Neutrophil (primary cell): ENCODE measurements at regions not wholly inside any gene's neighbourhood (a gene's known extent, or its start where the extent isn't known, plus 50 kb on each side); places are given as distances from the start of the nearest gene placed in this dataset.

Experiments used
- H3K27ac ChIP-seq: fragments of 200-600 bp; sonication (generic); 2 replicates; pipeline ENCODE4 v1.5.1; 2016; ENCODE audit warnings: mild to moderate bottlenecking, moderate library complexity
- H3K27me3 ChIP-seq: fragments of 200-600 bp; sonication (generic); 2 replicates; pipeline ENCODE4 v1.6.0; 2016; ENCODE audit warnings: mild to moderate bottlenecking
- H3K36me3 ChIP-seq: fragments of 200-600 bp; sonication (generic); 2 replicates; pipeline ENCODE4 v1.5.1; 2017
- H3K4me1 ChIP-seq, 2 experiments: fragments of 200-600 bp in 1 of 2; sonication (generic) in 1 of 2; 1 replicate in 1 of 2; 2 replicates in 1 of 2; pipeline versions ENCODE4 v1.5.1 to v1.6.1; 2013 to 2016; ENCODE audit warnings: low read depth in 1 of 2, low read length in 1 of 2, mild to moderate bottlenecking in 1 of 2, moderate library complexity in 1 of 2; ENCODE audit not compliant: control insufficient read depth in 1 of 2, insufficient read depth in 1 of 2
- H3K4me3 ChIP-seq, 2 experiments: fragments of 200-600 bp in 1 of 2; sonication (generic) in 1 of 2; 1 replicate in 1 of 2; 2 replicates in 1 of 2; pipeline ENCODE4 v1.5.1; 2013 to 2016; ENCODE audit warnings: low read depth in 1 of 2, low read length in 1 of 2, mild to moderate bottlenecking in 1 of 2, moderate library complexity in 1 of 2
- H3K9me3 ChIP-seq: fragments of 200-600 bp; sonication (generic); 2 replicates; pipeline ENCODE4 v1.5.1; 2016
- CTCF ChIP-seq: fragments of 200-600 bp; sonication (generic); IDR thresholded peaks from 2 replicates; pipeline ENCODE4 v1.5.1; 2016; ENCODE audit warnings: antibody characterized with exemption

- H3K27me3 ChIP-seq, result no peaks in the 10 kb centered on the region
These were observed 254.4 kb downstream of the OPA1 start for GRCh38 chr3:193847402-193847801.

GRCh38 chr3:193848547-193848946 is 255.5 kb downstream of the OPA1 start:
- Histone ChIP-seq H3K36me3 (no peaks in the 10 kb centered on the region), H3K27me3 (no peaks in the 10 kb centered on the region), H3K4me3 (no peak overlapping the region), H3K4me1 (peaks cover 6 to 7% of the 10 kb centered on the region in 2 experiments), H3K9me3 (no peaks in the 10 kb centered on the region), H3K27ac (no peak overlapping the region)
- no peak for TF ChIP-seq CTCF

More at GRCh38 chr3:193847402-193847801, 254.4 kb downstream of the OPA1 start:
- H3K4me3 ChIP-seq, result no peak overlapping the region
- TF ChIP-seq CTCF, result no peak
- no peak overlapping the region for H3K27ac ChIP-seq
- no peaks in the 10 kb centered on the region for H3K9me3 ChIP-seq
- H3K36me3 ChIP-seq, result no peaks in the 10 kb centered on the region
- peaks cover 7 to 13% of the 10 kb centered on the region in 2 experiments for H3K4me1 ChIP-seq

- Histone ChIP-seq H3K9me3 (no peaks in the 10 kb centered on the region), H3K4me1 (peaks cover 6 to 7% of the 10 kb centered on the region in 2 experiments), H3K27ac (no peak overlapping the region), H3K4me3 (no peak overlapping the region), H3K27me3 (no peaks in the 10 kb centered on the region), H3K36me3 (no peaks in the 10 kb centered on the region)
- TF ChIP-seq CTCF, result no peak
These were observed 257.1 kb downstream of the OPA1 start for GRCh38 chr3:193850084-193850619.

GRCh38 chr3:193851428-193851847 is 258.4 kb downstream of the OPA1 start:
- no peaks in the 10 kb centered on the region for H3K9me3 ChIP-seq
- no peak for TF ChIP-seq CTCF

GRCh38 chr3:193851941-193852674 is 259.1 kb downstream of the OPA1 start:
- no peak for TF ChIP-seq CTCF
- H3K9me3 ChIP-seq, result no peaks in the 10 kb centered on the region
- no peaks in the 10 kb centered on the region for H3K36me3 ChIP-seq
- no peak overlapping the region for H3K4me3 ChIP-seq
- H3K27ac ChIP-seq, result no peak overlapping the region
- H3K27me3 ChIP-seq, result no peaks in the 10 kb centered on the region
- no peaks in the 10 kb centered on the region for H3K4me1 ChIP-seq

More at GRCh38 chr3:193851428-193851847, 258.4 kb downstream of the OPA1 start:
- H3K4me3 ChIP-seq, result no peak overlapping the region
- H3K27me3 ChIP-seq, result no peaks in the 10 kb centered on the region
- peaks cover 0 to under 1% of the 10 kb centered on the region in 2 experiments for H3K4me1 ChIP-seq
- no peaks in the 10 kb centered on the region for H3K36me3 ChIP-seq
- no peak overlapping the region for H3K27ac ChIP-seq
